GM20000 (cell line): ENCODE measurements at regions not wholly inside any gene's neighbourhood (a gene's known extent, or its start where the extent isn't known, plus 50 kb on each side); places are given as distances from the start of the nearest gene placed in this dataset.

ENCODE experiments used
- DNase-seq: peaks from one replicate; pipeline ENCODE4 v3.0.0; 2012; ENCODE audit warnings: low spot score
- CTCF ChIP-seq: IDR thresholded peaks from 2 replicates; pipeline ENCODE4 v1.5.1; 2012; ENCODE audit warnings: mild to moderate bottlenecking, control low read depth; ENCODE audit errors: extremely low read depth, missing control alignments

- TF ChIP-seq CTCF: no peak
- no peak for DNase-seq
Observed at GRCh38 chr13:54287062-54287764, 1258.6 kb downstream of the OLFM4 start.

GRCh38 chr13:54301085-54301484 lies 1272.5 kb downstream of the OLFM4 start:
- TF ChIP-seq CTCF: no peak
- no peak for DNase-seq

- TF ChIP-seq CTCF: no peak
- DNase-seq: no peak
Observed at GRCh38 chr13:54305377-54305776, 1276.8 kb downstream of the OLFM4 start.

DNA sequence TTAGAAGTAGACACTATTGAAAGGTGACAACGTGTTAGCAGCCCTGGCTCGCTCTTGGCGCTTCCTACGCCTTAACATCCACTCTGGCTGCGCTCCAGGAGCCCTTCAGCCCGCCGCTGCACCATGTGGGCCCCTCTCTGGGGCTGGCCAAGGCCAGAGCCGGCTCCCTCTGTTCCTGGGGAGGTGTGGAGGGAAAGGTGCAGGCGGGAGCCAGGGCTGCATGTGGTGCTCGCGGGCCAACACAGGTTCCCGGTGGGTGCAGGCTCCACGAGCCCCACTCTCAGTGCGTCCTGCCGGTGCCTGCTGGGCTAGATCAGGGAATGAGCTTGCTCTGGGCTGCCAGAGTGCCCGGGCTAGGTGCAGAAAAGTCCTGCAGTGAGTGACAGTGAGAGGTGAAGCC lies 1284.3 kb downstream of the OLFM4 start:
- TF ChIP-seq CTCF: no peak
- DNase-seq: no peak

GRCh38 chr13:54317722-54318121 lies 1289.1 kb downstream of the OLFM4 start:
- TF ChIP-seq CTCF: no peak
- DNase-seq: no peak

DNA sequence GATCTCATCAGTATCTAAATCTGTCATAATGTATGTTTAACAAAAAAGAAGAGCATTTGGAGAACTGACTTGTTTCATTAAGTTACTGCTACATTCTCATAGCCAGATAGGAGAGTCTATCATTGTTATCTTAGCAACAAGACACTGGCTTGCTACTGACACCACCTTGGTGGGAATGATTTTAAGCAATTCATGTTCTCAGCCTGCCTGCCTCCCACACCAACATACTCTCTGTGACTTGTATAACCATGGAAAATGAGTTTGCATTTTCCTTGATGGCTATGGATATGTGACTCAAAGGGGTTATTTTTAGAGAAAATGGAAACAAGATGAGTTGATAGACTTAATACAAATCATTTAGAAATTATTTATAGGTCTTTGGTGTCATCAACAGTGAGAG lies 1308.9 kb downstream of the OLFM4 start:
- TF ChIP-seq CTCF: no peak
- DNase-seq: no peak

GRCh38 chr13:54347531-54347930 lies 1318.9 kb downstream of the OLFM4 start:
- no peak for TF ChIP-seq CTCF

More at GRCh38 chr13:54347531-54347930, 1318.9 kb downstream of the OLFM4 start:
- DNase-seq: no peak
